CD4-positive, alpha-beta T cell treated with Interleukin-17A for 1 hour (primary cell): ENCODE measurements at regions not wholly inside any gene's neighbourhood (a gene's known extent, or its start where the extent isn't known, plus 50 kb on each side); places are given as distances from the start of the nearest gene placed in this dataset.

ENCODE experiments used
- DNase-seq: peaks from one replicate; pipeline ENCODE4 v3.0.0-alpha.2; 2020

DNA sequence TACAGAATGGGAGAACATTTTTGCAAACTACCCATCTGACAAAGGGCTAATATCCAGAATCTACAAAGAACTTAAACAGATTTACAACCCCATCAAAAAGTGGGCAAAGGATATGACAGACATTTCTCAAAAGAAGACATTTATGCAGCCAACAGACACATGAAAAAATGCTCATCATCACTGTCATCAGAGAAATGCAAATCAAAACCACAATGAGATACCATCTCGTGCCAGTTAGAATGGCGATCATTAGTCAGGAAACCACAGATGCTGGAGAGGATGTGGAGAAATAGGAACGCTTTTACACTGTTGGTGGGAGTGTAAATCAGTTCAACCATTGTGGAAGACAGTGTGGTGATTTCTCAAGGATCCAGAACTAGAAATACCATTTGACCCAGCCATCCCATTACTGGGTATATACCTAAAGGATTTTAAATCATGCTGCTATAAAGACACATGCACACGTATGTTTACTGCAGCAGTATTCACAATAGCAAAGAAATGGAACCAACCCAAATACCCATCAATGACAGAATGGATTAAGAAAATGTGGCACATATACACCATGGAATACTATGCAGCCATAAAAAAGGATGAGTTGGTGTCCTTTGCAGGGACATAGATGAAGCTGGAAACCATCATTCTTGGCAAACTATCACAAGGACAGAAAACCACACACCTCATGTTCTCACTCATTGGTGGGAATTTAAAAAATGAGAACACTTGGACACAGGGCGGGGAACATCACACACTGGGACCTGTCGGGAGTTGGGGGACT, 317.7 kb upstream of the THBS1 start:
- peak; percentile 2 for DNase-seq

DNA sequence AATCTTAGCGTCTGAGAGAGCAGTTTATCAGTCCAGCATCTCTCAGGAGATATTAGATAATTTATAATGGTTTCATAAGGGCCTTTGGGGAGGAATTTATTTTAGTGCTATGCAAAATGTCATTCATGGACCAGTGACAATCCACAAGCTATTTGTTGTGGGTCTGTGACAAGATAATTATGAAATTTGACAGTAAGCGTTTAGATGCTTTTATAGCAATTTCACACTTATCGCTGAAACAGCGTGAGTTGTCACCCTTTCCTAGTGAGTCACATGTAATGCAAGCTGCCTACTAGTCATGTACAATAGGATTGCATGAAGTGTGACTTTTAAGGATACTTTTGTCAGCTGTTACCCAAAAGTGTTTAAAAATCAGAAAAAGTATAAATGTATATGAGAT, 315.6 kb upstream of the THBS1 start:
- DNase-seq: no peak

DNA sequence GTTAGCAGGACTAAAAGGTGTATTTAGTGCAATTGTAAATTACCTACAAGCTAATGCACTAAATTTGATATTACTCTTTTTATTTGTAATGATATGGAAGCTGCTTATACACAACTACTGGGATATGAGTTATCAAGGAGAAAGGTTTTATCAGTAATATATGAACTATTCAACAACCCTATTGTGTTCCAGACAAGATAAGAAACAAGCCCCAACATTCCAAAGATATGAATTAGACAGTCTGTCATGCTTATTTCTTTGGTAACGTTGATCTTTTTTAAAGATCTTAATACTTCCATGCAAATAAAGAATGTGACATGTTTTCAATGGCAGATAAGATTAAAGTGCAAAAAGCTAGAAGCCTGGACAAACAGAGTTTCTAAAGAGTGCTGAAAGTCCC, 314.0 kb upstream of the THBS1 start:
- DNase-seq: no peak

DNA sequence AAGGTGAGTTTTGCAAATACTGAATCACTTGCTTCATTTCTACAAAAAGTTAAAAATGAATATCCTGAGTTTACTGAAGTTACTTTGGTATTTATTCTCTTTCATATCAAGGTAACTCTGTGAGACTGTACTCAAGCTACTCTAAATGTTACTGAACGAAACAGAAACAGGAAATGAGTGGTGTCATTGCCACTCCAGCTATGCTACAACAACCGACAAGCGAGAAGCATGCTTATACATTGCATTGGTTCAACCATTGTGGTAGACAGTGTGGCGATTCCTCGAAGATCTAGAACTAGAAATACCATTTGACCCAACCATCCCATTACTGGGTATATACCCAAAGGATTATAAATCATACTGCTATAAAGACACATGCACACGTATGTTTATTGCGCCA, 313.2 kb upstream of the THBS1 start:
- no peak for DNase-seq

DNA sequence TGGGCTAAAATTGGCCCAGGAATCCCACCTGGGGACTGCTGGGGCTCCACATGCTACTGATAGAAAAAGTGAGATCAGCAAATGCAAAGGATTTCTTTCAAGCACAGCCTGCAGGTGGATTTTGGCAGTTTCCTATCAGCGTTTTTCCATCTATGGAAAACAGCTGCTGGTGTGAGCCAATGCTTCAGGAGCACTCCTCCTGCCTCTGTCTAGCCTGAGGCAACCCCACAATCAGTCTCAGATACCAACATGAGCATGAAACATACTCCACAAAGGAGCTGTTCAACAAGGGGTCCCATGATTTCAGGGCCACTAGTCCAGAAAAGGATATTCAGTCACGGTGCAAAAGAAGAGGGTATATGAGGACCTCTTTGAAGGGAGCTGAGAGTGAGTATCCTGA, 311.5 kb upstream of the THBS1 start:
- no peak for DNase-seq

DNA sequence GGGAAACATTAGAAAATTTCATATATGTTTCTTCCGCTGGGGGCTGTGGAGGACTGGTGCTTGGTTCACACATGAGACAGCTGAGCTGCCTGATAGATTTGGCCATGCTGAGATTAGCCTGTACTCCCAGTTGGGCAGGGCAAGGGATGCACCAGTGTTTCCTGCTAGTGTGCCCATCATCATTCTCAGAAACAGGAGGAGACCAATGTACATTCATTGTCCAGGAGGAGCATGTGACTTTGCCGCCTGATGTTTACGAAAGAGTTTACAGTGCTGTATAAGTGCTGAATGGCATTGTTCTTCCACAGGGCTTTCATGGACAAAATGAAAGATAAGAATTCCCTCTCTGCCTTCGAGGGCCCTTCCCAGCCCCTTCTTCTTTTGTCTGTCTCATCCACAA, 311.1 kb upstream of the THBS1 start:
- DNase-seq: no peak

DNA sequence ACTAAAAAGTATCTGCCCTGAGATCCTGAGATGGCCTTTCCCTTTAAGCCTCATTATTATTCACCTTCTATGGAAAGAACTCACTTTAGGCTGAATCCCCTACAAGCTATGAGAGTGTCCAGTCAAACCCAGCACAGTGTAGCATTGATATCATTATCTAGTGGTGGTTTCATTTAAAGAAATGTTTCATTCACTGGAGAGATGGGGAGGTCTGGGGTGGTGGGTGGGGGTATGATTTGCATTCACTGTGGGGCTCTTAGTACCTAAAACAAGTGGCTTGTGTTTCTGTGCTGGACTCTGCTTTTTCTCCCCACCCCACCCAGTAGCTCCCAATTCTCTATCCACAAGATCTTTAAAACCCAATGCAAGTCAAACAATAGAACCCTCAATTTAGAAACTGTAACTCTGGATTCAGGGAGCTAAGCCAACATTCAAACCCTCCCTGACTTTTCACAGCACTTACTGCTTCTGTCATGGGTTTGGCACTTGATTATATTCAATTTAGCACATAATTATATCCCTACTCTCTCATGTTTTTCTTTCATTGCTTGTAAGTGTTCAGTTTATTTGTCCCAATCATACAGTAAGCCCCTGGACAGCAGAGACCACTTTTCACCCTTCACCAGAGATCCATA, 310.5 kb upstream of the THBS1 start:
- DNase-seq: no peak

DNA sequence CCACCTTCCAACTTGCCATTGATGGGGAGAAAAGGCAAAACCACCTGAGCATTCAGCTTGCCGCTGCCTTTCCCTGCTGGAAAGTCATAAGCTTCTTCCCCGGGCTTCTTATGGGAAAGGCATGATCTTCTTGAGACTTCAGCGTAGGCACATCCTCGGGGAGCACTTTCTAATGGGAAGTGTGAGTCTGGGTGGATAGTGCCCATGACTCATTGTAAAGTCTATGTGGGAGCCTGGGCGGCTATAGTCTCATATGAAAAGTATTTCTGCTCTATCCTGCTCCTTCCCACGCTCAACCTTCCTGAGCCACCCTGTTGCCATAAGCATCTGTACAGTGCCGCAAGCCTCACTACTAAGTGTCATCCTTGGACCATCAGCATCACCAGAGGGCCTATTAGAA, 309.9 kb upstream of the THBS1 start:
- no peak for DNase-seq

DNA sequence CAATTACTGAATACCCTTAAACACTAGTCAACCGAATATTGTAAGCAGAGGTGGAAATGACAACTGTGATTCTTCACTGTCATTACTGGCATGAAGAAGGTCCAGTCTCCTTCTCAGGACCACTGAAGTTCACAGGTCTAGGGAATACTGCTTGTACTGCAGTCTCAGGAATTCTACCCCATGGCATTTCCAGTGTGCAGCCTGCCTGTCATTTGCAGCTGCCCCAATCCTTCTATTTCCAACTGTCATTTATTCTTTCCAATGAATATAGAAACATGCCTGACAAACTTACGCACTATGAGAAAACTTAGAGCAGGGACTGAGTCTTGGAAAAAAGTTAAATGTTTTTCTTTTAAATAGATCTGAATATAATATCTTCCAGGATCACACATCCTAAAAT, 308.0 kb upstream of the THBS1 start:
- no peak for DNase-seq

DNA sequence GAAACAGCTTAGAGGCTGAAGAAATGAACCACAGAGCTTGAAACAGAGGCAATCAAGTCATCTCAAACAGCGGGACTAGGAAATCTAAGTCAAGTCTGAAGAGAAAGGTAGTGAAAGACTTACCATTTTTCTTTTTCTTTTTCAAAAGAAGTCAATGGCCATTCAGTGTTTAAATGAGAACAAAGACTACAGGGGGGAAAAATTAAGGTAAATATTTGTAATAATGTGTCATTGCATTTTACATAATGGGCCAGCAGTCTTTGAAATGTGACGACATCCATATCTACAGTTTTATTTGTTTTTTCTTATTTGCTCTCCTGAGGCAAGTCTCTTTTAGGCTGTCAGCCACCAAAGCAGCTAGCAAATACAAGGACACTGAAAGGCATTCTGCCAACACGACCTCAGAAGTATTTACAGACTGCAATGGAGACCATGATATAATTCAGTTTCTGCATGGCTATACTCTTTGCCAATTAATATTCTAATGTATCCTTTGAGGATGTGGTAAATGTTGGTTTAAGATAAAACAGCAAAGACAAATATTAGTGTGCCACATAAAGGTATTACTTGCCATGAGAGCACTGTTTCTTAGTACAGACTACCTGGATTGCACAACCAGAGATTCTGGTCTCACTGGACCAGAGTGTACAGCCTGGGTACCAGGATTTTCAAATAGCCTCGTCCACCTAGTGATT, 307.0 kb upstream of the THBS1 start:
- no peak for DNase-seq

DNA sequence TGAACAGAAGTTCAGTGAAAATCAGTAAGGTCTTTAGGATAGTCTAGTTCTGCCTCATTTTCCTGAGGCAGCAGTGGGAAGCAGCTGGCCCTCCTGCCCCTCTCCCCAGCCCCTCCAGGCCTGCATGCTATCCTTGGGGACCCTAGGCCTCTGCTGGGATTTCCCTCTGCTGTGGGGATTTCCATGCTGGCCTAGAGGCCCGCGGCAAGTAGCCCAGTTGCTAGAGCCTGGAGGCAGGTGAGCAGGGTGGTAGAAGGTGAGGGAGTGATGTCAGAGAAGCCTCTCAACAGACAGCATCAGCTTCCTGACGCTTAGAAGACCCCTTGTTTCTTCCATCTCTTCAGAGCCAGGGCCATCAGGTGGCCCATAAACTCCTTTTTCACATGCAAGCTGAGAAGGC, 305.8 kb upstream of the THBS1 start:
- no peak for DNase-seq

DNA sequence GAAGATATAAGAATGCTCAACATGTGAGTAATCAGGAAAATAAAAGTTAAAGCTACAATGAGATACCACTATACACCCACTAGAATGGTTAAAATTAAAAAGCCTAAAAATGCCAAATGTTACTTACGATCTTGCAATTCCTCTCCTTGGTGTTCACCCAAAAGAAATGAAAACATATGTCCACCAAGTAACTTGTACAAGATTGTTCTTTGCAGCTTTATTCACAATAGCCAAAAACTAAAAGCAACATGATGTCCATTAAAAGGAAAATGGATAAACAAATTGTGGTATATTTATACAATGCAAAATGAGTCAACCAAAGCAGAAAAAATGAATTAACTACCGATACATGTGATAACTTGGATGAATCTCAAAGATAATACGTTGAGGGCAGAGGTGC, 301.6 kb upstream of the THBS1 start:
- no peak for DNase-seq

DNA sequence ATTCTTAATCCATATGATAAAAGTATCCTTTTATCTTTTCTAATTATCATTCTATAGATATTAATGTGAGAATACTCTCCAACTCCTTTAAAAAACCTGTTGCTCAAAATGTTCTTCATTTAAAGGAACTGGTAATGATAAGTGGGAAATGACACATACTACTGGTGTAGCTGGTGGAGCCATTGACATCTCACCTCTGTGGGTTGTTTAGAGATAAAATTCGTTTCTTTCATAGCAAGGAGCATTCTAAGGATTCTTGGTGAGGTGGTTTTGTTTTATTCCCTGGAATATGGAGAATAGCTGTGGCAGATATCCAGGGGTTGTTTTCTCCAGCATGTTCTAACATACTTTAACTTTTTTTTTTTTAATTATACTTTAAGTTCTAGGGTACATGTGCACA, 299.8 kb upstream of the THBS1 start:
- DNase-seq: no peak

DNA sequence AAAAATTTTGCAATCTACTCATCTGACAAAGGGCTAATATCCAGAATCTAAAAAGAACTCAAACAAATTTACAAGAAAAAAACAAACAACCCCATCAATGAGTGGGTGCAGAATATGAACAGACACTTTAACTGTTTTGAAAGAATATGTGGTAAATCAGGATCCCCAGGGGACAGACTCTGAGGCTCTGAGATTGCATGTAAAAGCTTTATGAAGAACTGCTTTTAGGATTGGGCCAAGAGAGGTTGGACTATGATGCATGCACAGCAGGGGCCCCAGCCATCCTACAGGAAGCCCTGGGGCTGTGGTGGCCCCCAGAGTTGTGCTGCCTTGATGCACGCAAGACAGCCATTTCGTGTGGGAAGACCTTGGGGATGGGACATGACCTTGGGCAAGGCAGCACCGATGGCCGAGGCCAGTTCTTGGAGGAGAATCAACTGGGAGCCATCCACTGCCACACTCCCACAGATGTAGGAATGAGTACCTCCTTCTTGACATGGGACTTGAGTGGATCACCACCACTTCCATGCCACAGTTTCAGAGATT, 298.1 kb upstream of the THBS1 start:
- no peak for DNase-seq

DNA sequence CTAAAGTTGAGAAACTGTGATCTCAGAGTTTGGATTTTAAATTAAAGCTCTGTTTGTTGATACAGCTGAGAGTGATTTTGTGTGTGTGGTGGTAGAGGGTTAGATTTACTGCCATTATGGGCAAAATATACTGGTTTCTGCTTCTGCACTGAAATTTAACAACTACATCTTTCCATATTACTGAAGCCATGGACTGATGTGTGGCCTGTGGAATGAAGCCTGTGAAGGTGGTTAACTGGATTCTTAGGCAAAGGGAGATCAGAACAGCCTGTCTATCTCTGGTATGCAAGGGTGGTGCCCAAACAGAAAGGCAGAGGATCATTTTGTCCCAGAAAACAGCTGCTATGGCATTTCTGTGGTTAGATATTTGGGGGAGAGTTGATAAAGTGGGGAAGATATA, 297.3 kb upstream of the THBS1 start:
- no peak for DNase-seq

DNA sequence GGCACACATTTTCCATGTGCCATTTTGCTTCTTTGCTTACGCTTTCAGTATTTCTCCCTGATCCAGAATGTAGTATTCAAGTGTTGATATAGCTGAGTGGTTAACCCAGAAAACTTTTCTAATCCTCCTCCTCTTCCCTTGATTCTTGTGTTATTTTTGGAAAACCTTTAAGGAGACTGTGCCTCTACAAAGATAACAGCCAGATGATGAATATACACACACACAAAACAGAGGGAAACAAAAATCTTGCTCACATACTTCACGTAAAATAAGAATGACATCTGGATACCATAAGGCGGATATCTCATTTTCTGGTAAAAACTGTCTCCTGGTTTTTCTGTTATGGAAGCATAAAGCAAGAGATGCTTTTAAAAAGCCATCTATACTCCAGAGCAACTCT, 295.8 kb upstream of the THBS1 start:
- no peak for DNase-seq

DNA sequence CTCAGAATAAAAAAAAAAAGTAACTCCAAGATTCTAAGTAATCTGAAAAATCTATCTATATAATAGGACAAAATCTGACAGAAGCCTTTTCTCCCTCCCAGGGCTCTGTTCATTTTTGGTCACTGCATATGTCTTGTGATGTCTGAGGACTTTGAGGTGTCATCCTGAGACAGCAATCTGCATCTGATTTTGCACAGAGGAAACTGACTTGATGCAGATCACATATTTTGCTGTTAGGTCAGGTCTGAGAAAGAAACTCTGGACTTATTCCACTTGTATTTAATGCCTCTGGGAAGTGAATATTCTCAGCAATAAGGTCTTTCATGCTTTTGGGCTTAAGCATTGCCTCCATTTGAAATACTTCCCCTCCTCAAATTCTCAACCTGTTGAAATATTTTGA, 295.2 kb upstream of the THBS1 start:
- no peak for DNase-seq

DNA sequence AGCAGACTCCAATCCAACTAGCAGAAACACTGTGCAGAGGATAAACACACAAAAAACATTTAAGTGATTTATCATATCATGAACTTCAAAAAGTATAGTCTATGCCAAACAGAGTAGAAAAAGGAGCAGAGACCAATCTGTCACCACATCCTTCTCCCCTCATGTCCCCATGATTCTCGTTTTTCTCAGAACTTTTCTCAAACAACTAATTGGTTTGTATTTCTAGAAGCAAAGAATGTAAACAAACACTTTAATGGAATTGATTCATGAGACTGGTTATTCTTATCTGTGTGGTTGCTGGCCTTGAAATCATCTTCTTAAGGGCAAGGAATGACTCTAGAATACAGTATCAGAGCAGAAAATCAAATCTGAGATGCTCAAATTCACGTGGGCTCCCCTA, 294.2 kb upstream of the THBS1 start:
- no peak for DNase-seq

DNA sequence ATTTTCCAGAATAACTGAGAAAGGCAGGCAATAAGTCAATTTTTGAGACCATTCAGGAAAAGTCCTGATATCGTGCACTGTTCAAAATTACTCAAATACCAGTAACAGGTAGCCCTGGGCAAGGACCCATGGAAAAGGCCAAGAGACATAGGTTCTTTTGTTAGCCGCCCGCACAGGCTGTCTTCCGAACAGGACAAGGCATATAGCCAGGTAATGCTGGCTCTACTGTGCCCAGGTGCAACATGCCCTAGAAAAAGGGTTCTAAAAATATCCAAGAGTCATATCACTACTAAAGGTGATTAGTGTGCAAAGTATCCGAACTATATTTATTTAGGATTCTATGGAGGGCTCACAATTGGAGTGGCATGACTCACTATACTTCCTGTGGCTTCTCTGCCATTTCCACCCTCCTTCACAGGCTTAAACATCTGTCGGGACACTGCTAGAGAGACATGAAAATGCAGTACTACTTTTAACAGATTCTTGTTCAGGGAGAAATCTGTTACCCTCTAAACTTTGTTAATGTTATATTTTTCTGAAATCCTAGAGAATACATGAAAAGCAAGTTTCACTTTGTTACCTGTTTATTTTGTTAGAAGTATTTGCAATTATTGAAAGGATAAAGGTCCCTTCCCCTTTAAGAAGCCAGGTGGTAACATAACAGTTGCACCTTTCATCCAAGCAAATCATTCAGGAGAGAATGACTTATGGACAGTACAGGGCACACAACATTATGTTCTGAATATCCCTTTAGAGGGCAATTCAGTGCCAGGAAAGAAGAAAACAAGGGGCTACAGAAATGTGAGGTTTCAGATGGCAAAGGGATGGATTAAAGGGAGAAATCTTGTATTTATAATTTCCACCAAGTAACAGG, 293.3 kb upstream of the THBS1 start:
- DNase-seq: no peak

DNA sequence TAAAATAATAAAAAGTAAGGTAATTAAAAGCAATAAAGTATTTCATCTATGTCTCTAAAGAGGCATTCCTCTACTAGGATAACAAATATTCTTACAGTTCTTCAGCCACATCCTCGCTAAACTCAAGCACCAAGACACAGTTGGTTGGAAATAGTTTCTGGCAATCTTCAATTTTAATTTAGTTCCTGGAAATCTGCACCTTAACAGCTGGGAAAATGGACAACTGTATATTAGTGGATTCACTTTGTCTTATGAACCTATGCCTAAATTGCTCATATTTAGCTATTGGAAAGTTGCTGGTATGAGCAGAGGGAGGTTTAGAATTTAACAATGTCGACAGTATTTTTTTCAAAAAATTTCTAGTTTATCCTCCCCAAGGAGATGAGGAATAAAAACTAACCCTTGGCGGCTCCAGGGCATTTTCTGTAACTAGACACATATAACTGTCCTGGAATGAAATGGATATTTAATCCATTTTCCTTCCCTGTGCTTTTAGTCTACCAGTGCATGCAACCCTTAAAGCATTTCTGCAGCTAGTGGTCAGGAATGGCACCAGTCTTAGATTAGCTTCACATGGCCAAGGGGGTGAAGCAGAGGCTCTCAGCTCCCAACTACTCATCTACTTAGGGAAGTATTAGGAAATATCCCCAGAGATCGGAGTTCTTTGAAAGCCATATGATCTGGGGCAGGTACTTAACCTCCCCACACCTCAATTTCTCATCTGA, 290.0 kb upstream of the THBS1 start:
- no peak for DNase-seq

DNA sequence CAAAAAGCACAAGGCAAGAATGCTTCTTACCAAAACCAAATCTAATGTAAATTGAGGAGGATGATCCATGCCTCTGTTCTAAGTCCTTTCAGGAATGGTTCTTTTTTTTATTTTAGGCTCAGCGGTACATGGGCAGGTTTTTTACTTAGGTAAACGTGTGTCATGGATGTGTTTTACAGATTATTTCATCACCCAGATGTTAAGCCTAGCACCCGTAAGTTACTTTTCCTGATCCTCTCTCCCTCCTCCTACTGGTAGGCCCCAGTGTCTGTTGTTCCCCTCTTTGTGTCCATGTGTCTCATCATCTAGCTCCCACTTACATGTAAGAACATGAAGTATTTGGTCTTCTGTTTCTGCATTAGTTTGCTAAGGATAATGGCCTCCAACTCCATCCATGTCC, 289.2 kb upstream of the THBS1 start:
- DNase-seq: no peak

DNA sequence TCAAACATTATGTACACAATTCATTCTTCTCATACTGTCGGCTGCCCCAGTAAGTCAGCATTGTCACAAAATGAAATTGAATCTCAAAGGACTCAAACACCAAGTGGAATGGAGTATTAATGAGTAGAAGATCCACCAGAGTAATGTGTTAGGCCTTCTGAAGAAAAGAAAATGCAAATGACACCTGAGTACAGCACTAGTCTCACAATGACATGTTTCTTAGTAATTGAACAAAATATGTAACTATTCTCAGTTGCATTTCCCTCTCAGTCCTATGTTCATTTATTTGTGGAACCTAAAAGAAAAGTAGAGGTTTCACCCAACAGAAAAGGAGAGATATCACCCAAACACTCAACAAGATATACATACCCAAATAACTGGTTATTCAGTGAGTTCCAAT, 283.9 kb upstream of the THBS1 start:
- DNase-seq: no peak
